LNCaP clone FGC (cell line): ENCODE measurements at regions not wholly inside any gene's neighbourhood (a gene's known extent, or its start where the extent isn't known, plus 50 kb on each side); places are given as distances from the start of the nearest gene placed in this dataset.

ENCODE experiments used
- DNase-seq: peaks from one replicate; pipeline ENCODE4 v3.0.0-alpha.2; 2011; ENCODE audit warnings: low read depth
- H3K4me3 ChIP-seq: 2 replicates; pipeline ENCODE4 v1.5.1; 2011; ENCODE audit warnings: mild to moderate bottlenecking, low read depth, low read length, control low read depth
- CTCF ChIP-seq: IDR thresholded peaks from 2 replicates; pipeline ENCODE4 v1.5.1; 2012; ENCODE audit warnings: mild to moderate bottlenecking; ENCODE audit not compliant: control insufficient read depth, insufficient read depth; ENCODE audit errors: extremely low read depth

GRCh38 chr12:47352067-47352466 is 272.3 kb upstream of the AMIGO2 start:
- H3K4me3 ChIP-seq = no peak overlapping the region

GRCh38 chr12:47351526-47351925 is 271.8 kb upstream of the AMIGO2 start:
- no peak for DNase-seq
- H3K4me3 ChIP-seq = no peak overlapping the region
- TF ChIP-seq CTCF = no peak

More at GRCh38 chr12:47352067-47352466, 272.3 kb upstream of the AMIGO2 start:
- TF ChIP-seq CTCF = no peak
- no peak for DNase-seq

GRCh38 chr12:47350062-47350408 is 270.3 kb upstream of the AMIGO2 start:
- TF ChIP-seq CTCF = no peak
- no peak overlapping the region for H3K4me3 ChIP-seq
- no peak for DNase-seq

GRCh38 chr12:47349137-47350061 is 269.6 kb upstream of the AMIGO2 start:
- TF ChIP-seq CTCF = no peak

GRCh38 chr12:47348206-47348605 is 268.4 kb upstream of the AMIGO2 start:
- H3K4me3 ChIP-seq = no peak overlapping the region
- no peak for TF ChIP-seq CTCF
- DNase-seq = no peak

More at GRCh38 chr12:47349137-47350061, 269.6 kb upstream of the AMIGO2 start:
- H3K4me3 ChIP-seq = no peak overlapping the region
- no peak for DNase-seq

GRCh38 chr12:47346251-47347019 is 266.7 kb upstream of the AMIGO2 start:
- no peak overlapping the region for H3K4me3 ChIP-seq
- peak; percentile 8 for DNase-seq

More at GRCh38 chr12:47346251-47347019, 266.7 kb upstream of the AMIGO2 start:
- TF ChIP-seq CTCF = no peak
